ENCODE measurements at regions not wholly inside any gene's neighbourhood (a gene's known extent, or its start where the extent isn't known, plus 50 kb on each side); places are given as distances from the start of the nearest gene placed in this dataset.

- H3K27me3 ChIP-seq (replicated peaks; ENCODE audit: insufficient read depth) = no peaks in the 10 kb centered on the region
- no peak overlapping the region for H3K4me3 ChIP-seq
- WGBS = 84% methylated on average over 6 of the region's 6 CpGs
- intact Hi-C loops (cut with DNase I) = no loop called here
- no peak for TF ChIP-seq CTCF (IDR thresholded peaks at IDR 0.05)
- no peak for TF ChIP-seq POLR2A (IDR thresholded peaks at IDR 0.05)
- TF ChIP-seq POLR2AphosphoS5 (IDR thresholded peaks at IDR 0.05) = no peak
- H3K4me1 ChIP-seq (replicated peaks) = no peaks in the 10 kb centered on the region
- H3K9me3 ChIP-seq = no peaks in the 10 kb centered on the region
- H3K36me3 ChIP-seq = no peaks in the 10 kb centered on the region
- H3K27ac ChIP-seq = no peak overlapping the region
- DNase-seq (ENCODE audit: low spot score) = no peak
Observed at GRCh38 chr4:154143720-154144119, 347.9 kb downstream of the DCHS2 start.

DNA sequence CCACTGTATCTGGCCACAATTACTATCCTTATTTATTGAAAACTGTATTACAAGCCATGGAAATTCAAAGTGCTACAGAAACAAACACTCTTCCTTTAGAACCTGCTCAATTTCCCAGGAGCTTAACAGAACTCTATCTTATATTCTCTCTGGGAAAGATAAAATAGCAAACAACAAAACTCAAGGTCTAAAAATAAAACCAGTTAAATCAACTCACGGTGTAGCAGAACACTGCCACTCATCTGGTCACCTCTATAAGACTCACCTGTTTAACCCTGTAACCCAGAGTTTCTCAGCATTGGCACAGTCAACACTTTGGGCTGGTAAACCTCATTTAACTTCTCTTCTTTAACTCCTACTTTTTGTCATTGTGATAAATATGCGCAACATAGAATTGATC, 348.9 kb downstream of the DCHS2 start:
- no peaks in the 10 kb centered on the region for H3K9me3 ChIP-seq
- TF ChIP-seq POLR2A (IDR thresholded peaks at IDR 0.05) (no peak), CTCF (IDR thresholded peaks at IDR 0.05) (no peak), POLR2AphosphoS5 (IDR thresholded peaks at IDR 0.05) (no peak)
- H3K4me1 ChIP-seq (replicated peaks) = no peaks in the 10 kb centered on the region
- no peaks in the 10 kb centered on the region for H3K27me3 ChIP-seq (replicated peaks; ENCODE audit: insufficient read depth)
- intact Hi-C loops (cut with DNase I) = no loop called here
- H3K4me3 ChIP-seq = no peak overlapping the region
- H3K36me3 ChIP-seq = no peaks in the 10 kb centered on the region
- no peak for DNase-seq (ENCODE audit: low spot score)
- WGBS = 75% methylated on average over 2 of the region's 2 CpGs
- no peak overlapping the region for H3K27ac ChIP-seq

DNA sequence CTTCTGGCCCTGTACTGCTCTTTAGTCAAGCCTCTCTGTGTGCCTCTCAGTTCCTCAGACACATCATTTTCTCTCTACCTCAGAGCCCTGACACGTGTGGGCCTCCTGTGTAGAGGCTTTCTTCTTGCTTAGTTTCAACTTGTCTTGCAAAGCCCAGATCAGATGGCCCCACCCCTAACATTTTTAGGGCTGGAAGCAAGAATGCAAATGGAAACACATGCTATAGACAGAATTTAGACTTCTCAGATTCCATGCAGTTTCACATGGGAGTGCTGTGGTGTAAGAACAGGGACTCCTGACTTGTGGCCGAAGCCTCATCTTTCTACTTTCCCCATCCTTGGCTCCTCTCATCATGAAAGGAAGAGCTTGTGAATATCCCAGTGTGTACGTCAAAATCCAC, 350.7 kb downstream of the DCHS2 start:
- H3K4me1 ChIP-seq (replicated peaks) = no peaks in the 10 kb centered on the region
- WGBS = 55% methylated on average over 3 of the region's 3 CpGs
- TF ChIP-seq POLR2AphosphoS5 (IDR thresholded peaks at IDR 0.05) (no peak), POLR2A (IDR thresholded peaks at IDR 0.05) (no peak), CTCF (IDR thresholded peaks at IDR 0.05) (no peak)
- H3K27ac ChIP-seq = no peak overlapping the region
- H3K27me3 ChIP-seq (replicated peaks; ENCODE audit: insufficient read depth) = no peaks in the 10 kb centered on the region
- DNase-seq (ENCODE audit: low spot score) = no peak
- H3K4me3 ChIP-seq = no peak overlapping the region
- no peaks in the 10 kb centered on the region for H3K36me3 ChIP-seq
- intact Hi-C loops (cut with DNase I) = no loop called here
- H3K9me3 ChIP-seq = no peaks in the 10 kb centered on the region

GRCh38 chr4:154137320-154137905, 348.5 kb upstream of the SFRP2 start:
- no peaks in the 10 kb centered on the region for H3K9me3 ChIP-seq
- no peak overlapping the region for H3K27ac ChIP-seq
- DNase-seq (ENCODE audit: low spot score) = no peak
- H3K4me3 ChIP-seq = no peak overlapping the region
- H3K36me3 ChIP-seq = no peaks in the 10 kb centered on the region
- no peaks in the 10 kb centered on the region for H3K27me3 ChIP-seq (replicated peaks; ENCODE audit: insufficient read depth)
- TF ChIP-seq CTCF (IDR thresholded peaks at IDR 0.05) = no peak
- no peak for TF ChIP-seq POLR2AphosphoS5 (IDR thresholded peaks at IDR 0.05)
- no peak for TF ChIP-seq POLR2A (IDR thresholded peaks at IDR 0.05)
- intact Hi-C loops (cut with DNase I) = no loop called here
- WGBS = 66% methylated on average over 3 of the region's 3 CpGs
- H3K4me1 ChIP-seq (replicated peaks) = no peaks in the 10 kb centered on the region

DNA sequence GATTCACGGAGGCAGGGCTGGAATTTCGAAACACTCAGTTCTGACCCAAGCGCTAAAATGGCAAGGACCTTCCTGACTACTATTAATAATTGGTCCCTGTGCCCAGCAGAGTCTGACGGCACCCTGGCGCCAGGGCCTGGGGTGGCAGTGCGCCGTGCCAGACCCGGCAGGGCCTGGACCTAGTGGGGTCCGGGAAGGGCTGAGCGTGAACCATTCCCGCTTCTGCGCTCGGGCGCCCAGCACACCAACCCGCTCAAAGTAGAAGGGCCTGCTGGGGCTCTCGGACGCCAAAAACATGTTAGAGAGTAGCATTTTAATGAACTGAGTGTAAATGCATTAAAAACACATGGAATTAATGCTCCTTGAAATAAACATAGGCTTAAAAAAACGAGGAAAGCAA, 346.7 kb upstream of the SFRP2 start:
- no peak overlapping the region for H3K4me3 ChIP-seq
- no peaks in the 10 kb centered on the region for H3K27me3 ChIP-seq (replicated peaks; ENCODE audit: insufficient read depth)
- H3K4me1 ChIP-seq (replicated peaks) = no peaks in the 10 kb centered on the region
- TF ChIP-seq POLR2AphosphoS5 (IDR thresholded peaks at IDR 0.05) = no peak
- TF ChIP-seq POLR2A (IDR thresholded peaks at IDR 0.05) = no peak
- no peak for TF ChIP-seq CTCF (IDR thresholded peaks at IDR 0.05)
- no peaks in the 10 kb centered on the region for H3K36me3 ChIP-seq
- DNase-seq (ENCODE audit: low spot score) = no peak
- WGBS = 96% methylated on average over 18 of the region's 18 CpGs
- H3K27ac ChIP-seq = no peak overlapping the region
- intact Hi-C loops (cut with DNase I) = no loop called here
- H3K9me3 ChIP-seq = no peaks in the 10 kb centered on the region
